ENCODE measurements at regions not wholly inside any gene's neighbourhood (a gene's known extent, or its start where the extent isn't known, plus 50 kb on each side); places are given as distances from the start of the nearest gene placed in this dataset.

GRCh38 chr12:87853448-87854003 is 175.7 kb downstream of the C12orf50 start:
- no peaks in the 10 kb centered on the region for H3K36me3 ChIP-seq
- no peaks in the 10 kb centered on the region for H3K9me3 ChIP-seq
- DNase-seq, result no peak
- intact Hi-C loops (cut with DNase I), result loop anchor here (10.0 kb wide), 1 partner anchor 1929 kb away; no protein-coding TSS in a partner anchor
- no peaks in the 10 kb centered on the region for H3K4me1 ChIP-seq
- no peak for ATAC-seq
- H3K27ac ChIP-seq, result no peak overlapping the region
- TF ChIP-seq, protein P1, sequence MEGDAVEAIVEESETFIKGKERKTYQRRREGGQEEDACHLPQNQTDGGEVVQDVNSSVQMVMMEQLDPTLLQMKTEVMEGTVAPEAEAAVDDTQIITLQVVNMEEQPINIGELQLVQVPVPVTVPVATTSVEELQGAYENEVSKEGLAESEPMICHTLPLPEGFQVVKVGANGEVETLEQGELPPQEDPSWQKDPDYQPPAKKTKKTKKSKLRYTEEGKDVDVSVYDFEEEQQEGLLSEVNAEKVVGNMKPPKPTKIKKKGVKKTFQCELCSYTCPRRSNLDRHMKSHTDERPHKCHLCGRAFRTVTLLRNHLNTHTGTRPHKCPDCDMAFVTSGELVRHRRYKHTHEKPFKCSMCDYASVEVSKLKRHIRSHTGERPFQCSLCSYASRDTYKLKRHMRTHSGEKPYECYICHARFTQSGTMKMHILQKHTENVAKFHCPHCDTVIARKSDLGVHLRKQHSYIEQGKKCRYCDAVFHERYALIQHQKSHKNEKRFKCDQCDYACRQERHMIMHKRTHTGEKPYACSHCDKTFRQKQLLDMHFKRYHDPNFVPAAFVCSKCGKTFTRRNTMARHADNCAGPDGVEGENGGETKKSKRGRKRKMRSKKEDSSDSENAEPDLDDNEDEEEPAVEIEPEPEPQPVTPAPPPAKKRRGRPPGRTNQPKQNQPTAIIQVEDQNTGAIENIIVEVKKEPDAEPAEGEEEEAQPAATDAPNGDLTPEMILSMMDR (IDR thresholded peaks at IDR 0.05), result no peak
- H3K27me3 ChIP-seq (ENCODE audit: low read depth), result no peaks in the 10 kb centered on the region
- no peak overlapping the region for H3K4me3 ChIP-seq

GRCh38 chr12:87849074-87849473 is 180.1 kb downstream of the C12orf50 start:
- Histone ChIP-seq H3K27me3 (ENCODE audit: low read depth) (no peaks in the 10 kb centered on the region), H3K27ac (no peak overlapping the region), H3K9me3 (no peaks in the 10 kb centered on the region), H3K4me1 (no peaks in the 10 kb centered on the region), H3K4me3 (no peak overlapping the region), H3K36me3 (no peaks in the 10 kb centered on the region)
- DNase-seq (no peak), ATAC-seq (no peak)
- intact Hi-C loops (cut with DNase I), result no loop called here
- TF ChIP-seq, protein P1 (IDR thresholded peaks at IDR 0.05), result no peak

DNA sequence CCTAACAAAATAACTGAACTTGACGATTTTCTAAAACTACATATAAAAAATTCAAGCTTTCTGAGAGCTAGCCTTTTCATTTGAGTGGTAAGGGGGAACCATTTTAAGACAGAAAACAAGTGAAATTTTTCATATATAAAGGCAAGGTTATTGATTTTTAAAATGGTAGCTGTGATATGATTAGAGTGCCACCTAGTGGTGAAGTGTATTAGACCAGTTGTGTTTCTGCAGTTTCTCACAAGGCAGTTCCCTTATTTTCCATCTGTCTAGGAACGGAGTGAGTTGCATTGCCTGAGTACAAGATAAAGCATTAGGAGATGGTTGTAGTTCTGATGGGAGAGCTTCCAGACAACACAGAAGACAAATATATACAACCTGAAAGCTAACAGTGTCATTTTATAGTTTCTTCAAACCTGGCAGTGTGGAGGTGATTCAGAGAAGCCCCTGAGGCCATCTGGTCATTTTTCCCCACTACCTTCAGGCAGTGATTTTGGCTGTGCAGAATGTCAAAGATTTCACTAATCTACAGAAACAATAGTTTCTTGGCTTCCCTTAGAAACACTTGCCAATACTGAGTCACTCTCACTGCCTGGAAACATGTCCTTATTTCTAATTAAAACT is 180.8 kb downstream of the C12orf50 start:
- ATAC-seq (peak; percentile 42 to 43), DNase-seq (no peak)
- H3K4me3 ChIP-seq, result no peak overlapping the region
- H3K27me3 ChIP-seq (ENCODE audit: low read depth), result no peaks in the 10 kb centered on the region
- intact Hi-C loops (cut with DNase I), result no loop called here
- no peaks in the 10 kb centered on the region for H3K36me3 ChIP-seq
- TF ChIP-seq, protein P1 (IDR thresholded peaks at IDR 0.05), result peak; percentile 80
- H3K9me3 ChIP-seq, result no peaks in the 10 kb centered on the region
- H3K4me1 ChIP-seq, result no peaks in the 10 kb centered on the region
- H3K27ac ChIP-seq, result no peak overlapping the region

DNA sequence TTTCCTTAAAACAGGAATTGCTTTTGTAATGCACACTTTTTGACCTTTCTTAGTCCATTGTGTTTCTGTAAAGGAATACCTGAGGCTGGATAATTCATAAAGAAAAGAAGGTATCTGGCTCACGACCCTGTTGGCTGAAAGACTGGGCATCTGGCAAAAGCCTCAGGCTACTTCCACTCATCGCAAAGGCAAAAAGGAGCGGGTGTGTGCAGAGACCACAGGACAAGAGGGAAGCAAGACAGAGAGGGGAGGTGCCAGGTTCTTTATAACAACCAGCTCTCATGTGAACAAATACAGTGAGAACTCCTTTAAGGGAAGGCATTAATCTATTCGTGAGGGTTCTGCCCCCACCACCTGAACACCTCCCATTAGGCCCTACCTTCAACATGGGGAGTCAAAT is 182.1 kb downstream of the C12orf50 start:
- H3K4me3 ChIP-seq, result no peak overlapping the region
- no peak for ATAC-seq
- H3K27ac ChIP-seq, result no peak overlapping the region
- H3K27me3 ChIP-seq (ENCODE audit: low read depth), result no peaks in the 10 kb centered on the region
- intact Hi-C loops (cut with DNase I), result no loop called here
- no peak for DNase-seq
- H3K4me1 ChIP-seq, result no peaks in the 10 kb centered on the region
- H3K9me3 ChIP-seq, result no peaks in the 10 kb centered on the region
- TF ChIP-seq, protein P1 (IDR thresholded peaks at IDR 0.05), result no peak
- no peaks in the 10 kb centered on the region for H3K36me3 ChIP-seq

DNA sequence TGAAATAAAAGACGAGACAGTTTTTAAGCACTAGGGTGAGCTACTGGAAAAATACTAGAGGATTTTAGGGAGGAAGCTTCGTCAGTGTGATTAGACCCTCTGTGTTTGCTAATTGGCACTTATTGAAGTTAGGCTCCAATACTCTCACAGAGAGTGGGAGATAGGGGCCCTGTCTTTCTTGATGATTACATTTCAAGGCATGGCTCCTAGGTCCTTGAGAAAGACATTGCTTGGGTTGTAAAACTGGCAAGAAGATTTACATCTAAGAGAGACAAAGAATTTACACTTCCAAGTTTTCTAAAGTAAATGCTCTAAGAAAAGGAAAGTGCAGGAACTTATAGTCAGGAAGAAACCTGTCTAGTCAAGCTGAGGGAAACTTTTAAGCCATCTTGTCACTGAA is 183.2 kb downstream of the C12orf50 start:
- Histone ChIP-seq H3K36me3 (no peaks in the 10 kb centered on the region), H3K4me3 (no peak overlapping the region), H3K27me3 (ENCODE audit: low read depth) (no peaks in the 10 kb centered on the region), H3K4me1 (no peaks in the 10 kb centered on the region), H3K9me3 (no peaks in the 10 kb centered on the region), H3K27ac (no peak overlapping the region)
- ATAC-seq (no peak), DNase-seq (no peak)
- TF ChIP-seq, protein P1 (IDR thresholded peaks at IDR 0.05), result no peak
- intact Hi-C loops (cut with DNase I), result no loop called here
